ENCODE measurements at regions not wholly inside any gene's neighbourhood (a gene's known extent, or its start where the extent isn't known, plus 50 kb on each side); places are given as distances from the start of the nearest gene placed in this dataset.
"Not testable (repeated sequence)": the region's sequence is repeated elsewhere in the genome, so short reads cannot be mapped to it uniquely, and the experiment has no call there.

DNA sequence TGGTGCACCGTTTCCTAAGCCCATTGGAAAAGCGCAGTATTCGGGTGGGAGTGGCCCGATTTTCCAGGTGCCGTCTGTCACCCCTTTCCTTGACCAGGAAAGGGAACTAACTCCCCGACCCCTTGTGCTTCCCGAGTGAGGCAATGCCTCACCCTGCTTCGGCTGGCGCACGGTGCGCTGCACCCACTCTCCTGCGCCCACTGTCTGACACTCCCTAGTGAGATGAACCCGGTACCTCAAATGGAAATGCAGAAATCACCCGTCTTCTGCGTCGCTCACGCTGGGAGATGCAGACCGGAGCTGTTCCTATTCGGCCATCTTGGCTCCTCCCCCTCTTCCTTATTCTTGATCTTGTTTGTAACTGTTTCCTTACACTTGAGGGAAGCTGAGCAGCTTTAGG, 142.8 kb upstream of the DST start:
- TF ChIP-seq, protein P1, sequence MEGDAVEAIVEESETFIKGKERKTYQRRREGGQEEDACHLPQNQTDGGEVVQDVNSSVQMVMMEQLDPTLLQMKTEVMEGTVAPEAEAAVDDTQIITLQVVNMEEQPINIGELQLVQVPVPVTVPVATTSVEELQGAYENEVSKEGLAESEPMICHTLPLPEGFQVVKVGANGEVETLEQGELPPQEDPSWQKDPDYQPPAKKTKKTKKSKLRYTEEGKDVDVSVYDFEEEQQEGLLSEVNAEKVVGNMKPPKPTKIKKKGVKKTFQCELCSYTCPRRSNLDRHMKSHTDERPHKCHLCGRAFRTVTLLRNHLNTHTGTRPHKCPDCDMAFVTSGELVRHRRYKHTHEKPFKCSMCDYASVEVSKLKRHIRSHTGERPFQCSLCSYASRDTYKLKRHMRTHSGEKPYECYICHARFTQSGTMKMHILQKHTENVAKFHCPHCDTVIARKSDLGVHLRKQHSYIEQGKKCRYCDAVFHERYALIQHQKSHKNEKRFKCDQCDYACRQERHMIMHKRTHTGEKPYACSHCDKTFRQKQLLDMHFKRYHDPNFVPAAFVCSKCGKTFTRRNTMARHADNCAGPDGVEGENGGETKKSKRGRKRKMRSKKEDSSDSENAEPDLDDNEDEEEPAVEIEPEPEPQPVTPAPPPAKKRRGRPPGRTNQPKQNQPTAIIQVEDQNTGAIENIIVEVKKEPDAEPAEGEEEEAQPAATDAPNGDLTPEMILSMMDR (IDR thresholded peaks at IDR 0.05) = not testable (repeated sequence)
- not testable (repeated sequence) for TF ChIP-seq POLR2A, POLR2AphosphoS5 (IDR thresholded peaks at IDR 0.05)
